ENCODE measurements at regions not wholly inside any gene's neighbourhood (a gene's known extent, or its start where the extent isn't known, plus 50 kb on each side); places are given as distances from the start of the nearest gene placed in this dataset.

- ChIA-PET CTCF (no interaction called here), POLR2A (no interaction called here)
- TF ChIP-seq FOXA1 (IDR thresholded peaks at IDR 0.05) (no peak), SP1 (IDR thresholded peaks at IDR 0.05) (no peak), BHLHE40 (IDR thresholded peaks at IDR 0.05; ENCODE audit: borderline replicate concordance) (no peak), CTBP1 (IDR thresholded peaks at IDR 0.05; ENCODE audit: borderline replicate concordance) (no peak), LEF1 (IDR thresholded peaks at IDR 0.05; ENCODE audit: borderline replicate concordance) (no peak)
- TF ChIP-seq, protein P1, sequence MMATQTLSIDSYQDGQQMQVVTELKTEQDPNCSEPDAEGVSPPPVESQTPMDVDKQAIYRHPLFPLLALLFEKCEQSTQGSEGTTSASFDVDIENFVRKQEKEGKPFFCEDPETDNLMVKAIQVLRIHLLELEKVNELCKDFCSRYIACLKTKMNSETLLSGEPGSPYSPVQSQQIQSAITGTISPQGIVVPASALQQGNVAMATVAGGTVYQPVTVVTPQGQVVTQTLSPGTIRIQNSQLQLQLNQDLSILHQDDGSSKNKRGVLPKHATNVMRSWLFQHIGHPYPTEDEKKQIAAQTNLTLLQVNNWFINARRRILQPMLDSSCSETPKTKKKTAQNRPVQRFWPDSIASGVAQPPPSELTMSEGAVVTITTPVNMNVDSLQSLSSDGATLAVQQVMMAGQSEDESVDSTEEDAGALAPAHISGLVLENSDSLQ (IDR thresholded peaks at IDR 0.05) = no peak
- no peak for DNase-seq (ENCODE audit: extremely low spot score)
Measured at GRCh38 chr13:76725896-76726295, 160.3 kb downstream of the KCTD12 start.

- CTCF ChIA-PET = no interaction called here
- POLR2A ChIA-PET = no interaction called here
- no peak for TF ChIP-seq FOXA1 (IDR thresholded peaks at IDR 0.05)
- TF ChIP-seq, protein P1 (IDR thresholded peaks at IDR 0.05) = no peak
- no peak for TF ChIP-seq NFRKB (IDR thresholded peaks at IDR 0.05)
- no peak for TF ChIP-seq SUZ12 (IDR thresholded peaks at IDR 0.05)
- TF ChIP-seq ARNT (IDR thresholded peaks at IDR 0.05) = no peak
- no peak for TF ChIP-seq L3MBTL2 (conservative IDR thresholded peaks at IDR 0.05)
- no peak for TF ChIP-seq LEF1 (IDR thresholded peaks at IDR 0.05; ENCODE audit: borderline replicate concordance)
- TF ChIP-seq BHLHE40 (IDR thresholded peaks at IDR 0.05; ENCODE audit: borderline replicate concordance) = no peak
- TF ChIP-seq SP1 (IDR thresholded peaks at IDR 0.05) = no peak
- DNase-seq (ENCODE audit: extremely low spot score) = no peak
Measured at GRCh38 chr13:76725211-76725610, 161.0 kb downstream of the KCTD12 start.

DNA sequence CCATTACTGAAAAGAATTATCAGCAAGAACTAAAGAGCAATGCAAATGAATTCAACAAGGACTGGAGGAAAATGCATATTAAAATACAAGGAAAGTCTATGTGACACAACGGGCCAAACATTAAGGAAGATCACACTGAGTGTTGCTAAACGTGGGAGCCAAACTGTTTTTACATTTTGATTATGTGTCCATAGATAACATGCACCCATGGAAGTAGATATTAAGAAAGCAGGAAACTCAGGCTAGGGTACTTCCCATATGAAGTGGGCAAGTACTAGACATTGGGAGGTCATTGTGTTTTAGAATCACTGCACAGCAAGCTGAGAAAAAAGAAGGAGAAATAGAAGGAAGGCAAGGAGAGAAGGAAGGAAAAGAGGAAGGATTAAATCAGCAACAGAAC, 161.8 kb downstream of the KCTD12 start:
- TF ChIP-seq NFRKB (IDR thresholded peaks at IDR 0.05) (no peak), TARDBP (IDR thresholded peaks at IDR 0.05) (no peak), CTBP1 (IDR thresholded peaks at IDR 0.05; ENCODE audit: borderline replicate concordance) (no peak), SP1 (IDR thresholded peaks at IDR 0.05) (no peak), FOXM1 (IDR thresholded peaks at IDR 0.05; ENCODE audit: borderline replicate concordance) (no peak), ZNF384 (IDR thresholded peaks at IDR 0.05) (no peak), L3MBTL2 (conservative IDR thresholded peaks at IDR 0.05) (no peak), ELF4 (IDR thresholded peaks at IDR 0.05) (no peak), HDGF (IDR thresholded peaks at IDR 0.05; ENCODE audit: borderline replicate concordance) (no peak), SUZ12 (IDR thresholded peaks at IDR 0.05) (no peak), ARNT (IDR thresholded peaks at IDR 0.05) (no peak), BHLHE40 (IDR thresholded peaks at IDR 0.05; ENCODE audit: borderline replicate concordance) (no peak), LEF1 (IDR thresholded peaks at IDR 0.05; ENCODE audit: borderline replicate concordance) (no peak), FOXK2 (IDR thresholded peaks at IDR 0.05) (no peak), FOXA1 (IDR thresholded peaks at IDR 0.05) (no peak)
- TF ChIP-seq, protein P1 (IDR thresholded peaks at IDR 0.05) = no peak
- ChIA-PET CTCF (no interaction called here), POLR2A (no interaction called here)
- DNase-seq (ENCODE audit: extremely low spot score) = no peak

- no peak for DNase-seq (ENCODE audit: extremely low spot score)
- TF ChIP-seq FOXA1 (IDR thresholded peaks at IDR 0.05) (no peak), HDGF (IDR thresholded peaks at IDR 0.05; ENCODE audit: borderline replicate concordance) (no peak), CTBP1 (IDR thresholded peaks at IDR 0.05; ENCODE audit: borderline replicate concordance) (no peak), FOXK2 (IDR thresholded peaks at IDR 0.05) (no peak), SUZ12 (IDR thresholded peaks at IDR 0.05) (no peak), TARDBP (IDR thresholded peaks at IDR 0.05) (no peak), ARNT (IDR thresholded peaks at IDR 0.05) (no peak), ELF4 (IDR thresholded peaks at IDR 0.05) (no peak), LEF1 (IDR thresholded peaks at IDR 0.05; ENCODE audit: borderline replicate concordance) (no peak), NFRKB (IDR thresholded peaks at IDR 0.05) (no peak), FOXM1 (IDR thresholded peaks at IDR 0.05; ENCODE audit: borderline replicate concordance) (no peak), ZNF384 (IDR thresholded peaks at IDR 0.05) (no peak)
- TF ChIP-seq, protein P1 (IDR thresholded peaks at IDR 0.05) = no peak
- ChIA-PET POLR2A (no interaction called here), CTCF (no interaction called here)
Measured at GRCh38 chr13:76723551-76724232, 162.5 kb downstream of the KCTD12 start.

- ChIA-PET CTCF (no interaction called here), POLR2A (no interaction called here)
- TF ChIP-seq ZNF384 (IDR thresholded peaks at IDR 0.05) (no peak), LEF1 (IDR thresholded peaks at IDR 0.05; ENCODE audit: borderline replicate concordance) (no peak), HDGF (IDR thresholded peaks at IDR 0.05; ENCODE audit: borderline replicate concordance) (no peak), SP1 (IDR thresholded peaks at IDR 0.05) (no peak), FOXK2 (IDR thresholded peaks at IDR 0.05) (no peak), TARDBP (IDR thresholded peaks at IDR 0.05) (no peak), ELF4 (IDR thresholded peaks at IDR 0.05) (no peak), ARNT (IDR thresholded peaks at IDR 0.05) (no peak), L3MBTL2 (conservative IDR thresholded peaks at IDR 0.05) (no peak), BHLHE40 (IDR thresholded peaks at IDR 0.05; ENCODE audit: borderline replicate concordance) (no peak), FOXA1 (IDR thresholded peaks at IDR 0.05) (no peak), NFRKB (IDR thresholded peaks at IDR 0.05) (no peak)
- TF ChIP-seq, protein P1 (IDR thresholded peaks at IDR 0.05) = no peak
- no peak for DNase-seq (ENCODE audit: extremely low spot score)
Measured at GRCh38 chr13:76722782-76723181, 163.4 kb downstream of the KCTD12 start.

Data from HEK293T (cell line).